Astrocyte (in vitro differentiated cells and primary cell): ENCODE measurements at regions not wholly inside any gene's neighbourhood (a gene's known extent, or its start where the extent isn't known, plus 50 kb on each side); places are given as distances from the start of the nearest gene placed in this dataset.

Source experiments
- DNase-seq: peaks from one replicate; pipeline ENCODE4 v3.0.0-alpha.2; 2010; ENCODE audit warnings: low read depth
- FAIRE-seq: peaks from 2 replicates; lab custom pipeline; 2011; peaks lifted over from hg19 to GRCh38; lab: Jason Lieb, UNC
- H2AFZ ChIP-seq: 2 replicates; pipeline ENCODE4 v1.6.0; 2012; ENCODE audit warnings: low read depth, low read length, inconsistent platforms
- H3K27ac ChIP-seq: 2 replicates; pipeline ENCODE4 v1.5.1; 2011; ENCODE audit warnings: low read depth, low read length, inconsistent platforms
- H3K27me3 ChIP-seq: 2 replicates; pipeline ENCODE4 v1.6.0; 2011; ENCODE audit warnings: low read length, inconsistent platforms; ENCODE audit not compliant: insufficient read depth
- H3K36me3 ChIP-seq: 2 replicates; pipeline ENCODE4 v1.5.1; 2011; ENCODE audit warnings: low read length, inconsistent platforms; ENCODE audit not compliant: insufficient read depth
- H3K4me1 ChIP-seq: 2 replicates; pipeline ENCODE4 v1.5.1; 2011; ENCODE audit warnings: low read length, inconsistent platforms; ENCODE audit not compliant: insufficient read depth
- H3K4me2 ChIP-seq: 2 replicates; pipeline ENCODE4 v1.6.0; 2012; ENCODE audit warnings: low read length, inconsistent platforms
- H3K4me3 ChIP-seq: 2 replicates; pipeline ENCODE4 v1.5.1; 2011; ENCODE audit warnings: low read depth, mild to moderate bottlenecking, low read length, inconsistent platforms; ENCODE audit not compliant: insufficient read depth
- H3K79me2 ChIP-seq: 2 replicates; pipeline ENCODE4 v1.6.0; 2012; ENCODE audit warnings: mild to moderate bottlenecking, low read length, inconsistent platforms; ENCODE audit not compliant: insufficient read depth
- H3K9ac ChIP-seq: 2 replicates; pipeline ENCODE4 v1.6.0; 2012; ENCODE audit warnings: mild to moderate bottlenecking, low read length, inconsistent platforms
- H3K9me3 ChIP-seq: 2 replicates; pipeline ENCODE4 v1.5.1; 2012; ENCODE audit warnings: low read depth, mild to moderate bottlenecking, low read length, inconsistent platforms; ENCODE audit not compliant: insufficient read depth
- H4K20me1 ChIP-seq: 2 replicates; pipeline ENCODE4 v1.6.0; 2012; ENCODE audit warnings: low read length, inconsistent platforms; ENCODE audit not compliant: insufficient read depth
- H3K27ac Mint-ChIP-seq: one replicate; pipeline ENCODE4 v1.8.0; 2021; ENCODE audit warnings: mild to moderate bottlenecking, mixed read lengths; ENCODE audit not compliant: unreplicated experiment
- H3K27me3 Mint-ChIP-seq: one replicate; pipeline ENCODE4 v1.8.0; 2021; ENCODE audit warnings: low read depth, mixed read lengths; ENCODE audit not compliant: unreplicated experiment
- H3K36me3 Mint-ChIP-seq: one replicate; pipeline ENCODE4 v1.8.0; 2021; ENCODE audit warnings: low read depth, mixed read lengths; ENCODE audit not compliant: unreplicated experiment
- H3K4me1 Mint-ChIP-seq: one replicate; pipeline ENCODE4 v1.8.0; 2021; ENCODE audit warnings: low read depth, mixed read lengths; ENCODE audit not compliant: unreplicated experiment
- H3K4me3 Mint-ChIP-seq: one replicate; pipeline ENCODE4 v1.8.0; 2021; ENCODE audit warnings: mild to moderate bottlenecking, moderate library complexity, mixed read lengths; ENCODE audit not compliant: unreplicated experiment
- H3K9me3 Mint-ChIP-seq: one replicate; pipeline ENCODE4 v1.8.0; 2021; ENCODE audit warnings: mild to moderate bottlenecking, mixed read lengths; ENCODE audit not compliant: unreplicated experiment
- EZH2 ChIP-seq: IDR thresholded peaks from 2 replicates; pipeline ENCODE4 v1.6.1; 2012; ENCODE audit warnings: mild to moderate bottlenecking, low read length, inconsistent platforms; ENCODE audit not compliant: insufficient read depth
- TF ChIP-seq, protein P1 (sequence below): IDR thresholded peaks from 2 replicates; pipeline ENCODE4 v1.5.1; 2011; ENCODE audit warnings: low read depth, mild to moderate bottlenecking, inconsistent platforms, low read length, moderate library complexity; ENCODE audit not compliant: insufficient read depth

DNA sequence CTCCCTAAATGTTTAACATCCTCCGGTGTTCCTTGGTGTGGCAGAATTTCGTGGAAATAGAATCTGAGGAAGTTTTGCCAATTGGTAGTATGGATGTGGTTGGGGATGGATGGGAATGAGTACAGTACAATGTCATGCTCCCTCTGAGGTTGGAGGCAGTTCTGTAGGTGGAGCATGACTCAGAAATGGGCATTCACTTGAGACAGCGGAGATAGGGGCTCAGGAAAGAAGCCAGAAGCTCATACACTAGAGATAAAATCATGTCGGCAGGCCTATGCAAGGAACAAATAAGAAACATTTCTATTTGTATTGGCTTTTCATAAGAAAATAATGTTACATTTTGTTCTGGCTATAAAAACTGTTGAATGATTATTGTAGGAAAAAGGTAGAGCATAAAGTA lies 196.0 kb downstream of the URB2 start:
- Mint-ChIP-seq H3K27me3 (peaks cover 3% of the 10 kb centered on the region), H3K9me3 (peaks cover 5% of the 10 kb centered on the region), H3K4me1 (peaks cover 4% of the 10 kb centered on the region), H3K4me3 (no peak overlapping the region), H3K36me3 (no peaks in the 10 kb centered on the region), H3K27ac (no peak overlapping the region)
- Histone ChIP-seq H2AFZ (no peak overlapping the region), H3K4me2 (no peak overlapping the region), H3K36me3 (no peaks in the 10 kb centered on the region), H3K4me1 (no peaks in the 10 kb centered on the region), H3K79me2 (no peaks in the 10 kb centered on the region), H3K4me3 (no peak overlapping the region), H3K9me3 (no peaks in the 10 kb centered on the region), H4K20me1 (no peaks in the 10 kb centered on the region), H3K27me3 (no peaks in the 10 kb centered on the region), H3K9ac (no peak overlapping the region), H3K27ac (no peak overlapping the region)
- no peak for FAIRE-seq
- DNase-seq: peak; percentile 40
- TF ChIP-seq, protein P1, sequence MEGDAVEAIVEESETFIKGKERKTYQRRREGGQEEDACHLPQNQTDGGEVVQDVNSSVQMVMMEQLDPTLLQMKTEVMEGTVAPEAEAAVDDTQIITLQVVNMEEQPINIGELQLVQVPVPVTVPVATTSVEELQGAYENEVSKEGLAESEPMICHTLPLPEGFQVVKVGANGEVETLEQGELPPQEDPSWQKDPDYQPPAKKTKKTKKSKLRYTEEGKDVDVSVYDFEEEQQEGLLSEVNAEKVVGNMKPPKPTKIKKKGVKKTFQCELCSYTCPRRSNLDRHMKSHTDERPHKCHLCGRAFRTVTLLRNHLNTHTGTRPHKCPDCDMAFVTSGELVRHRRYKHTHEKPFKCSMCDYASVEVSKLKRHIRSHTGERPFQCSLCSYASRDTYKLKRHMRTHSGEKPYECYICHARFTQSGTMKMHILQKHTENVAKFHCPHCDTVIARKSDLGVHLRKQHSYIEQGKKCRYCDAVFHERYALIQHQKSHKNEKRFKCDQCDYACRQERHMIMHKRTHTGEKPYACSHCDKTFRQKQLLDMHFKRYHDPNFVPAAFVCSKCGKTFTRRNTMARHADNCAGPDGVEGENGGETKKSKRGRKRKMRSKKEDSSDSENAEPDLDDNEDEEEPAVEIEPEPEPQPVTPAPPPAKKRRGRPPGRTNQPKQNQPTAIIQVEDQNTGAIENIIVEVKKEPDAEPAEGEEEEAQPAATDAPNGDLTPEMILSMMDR: no peak
- no peak for TF ChIP-seq EZH2

DNA sequence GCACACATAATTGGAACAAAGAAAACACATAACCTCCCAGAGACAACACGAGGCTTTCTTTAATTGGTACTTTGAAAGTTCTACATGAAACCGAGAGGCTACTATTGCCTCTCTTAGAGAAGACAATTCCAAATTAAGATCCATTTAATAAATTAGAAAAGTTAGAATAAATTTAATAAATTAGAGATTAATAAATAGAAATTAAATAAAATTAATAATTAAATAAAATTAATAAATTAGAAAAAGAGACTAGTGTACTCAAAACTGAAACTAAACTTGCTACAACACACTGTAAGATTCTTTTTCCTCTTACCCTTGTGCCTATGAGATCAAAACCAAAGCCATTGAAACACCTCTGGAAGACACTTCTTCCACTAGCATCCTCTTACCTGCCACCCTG lies 199.0 kb downstream of the URB2 start:
- Histone ChIP-seq H3K4me1 (no peaks in the 10 kb centered on the region), H3K36me3 (no peaks in the 10 kb centered on the region), H2AFZ (no peak overlapping the region), H3K27ac (no peak overlapping the region), H3K9me3 (no peaks in the 10 kb centered on the region), H3K79me2 (no peaks in the 10 kb centered on the region), H3K9ac (no peak overlapping the region), H4K20me1 (no peaks in the 10 kb centered on the region), H3K4me3 (no peak overlapping the region), H3K27me3 (no peaks in the 10 kb centered on the region), H3K4me2 (no peak overlapping the region)
- Mint-ChIP-seq H3K4me1 (peaks cover 2% of the 10 kb centered on the region), H3K27ac (no peak overlapping the region), H3K4me3 (no peak overlapping the region), H3K27me3 (peaks cover 7% of the 10 kb centered on the region), H3K36me3 (no peaks in the 10 kb centered on the region), H3K9me3 (peaks cover 7% of the 10 kb centered on the region)
- no peak for DNase-seq
- TF ChIP-seq EZH2: no peak
- TF ChIP-seq, protein P1: no peak
- no peak for FAIRE-seq

DNA sequence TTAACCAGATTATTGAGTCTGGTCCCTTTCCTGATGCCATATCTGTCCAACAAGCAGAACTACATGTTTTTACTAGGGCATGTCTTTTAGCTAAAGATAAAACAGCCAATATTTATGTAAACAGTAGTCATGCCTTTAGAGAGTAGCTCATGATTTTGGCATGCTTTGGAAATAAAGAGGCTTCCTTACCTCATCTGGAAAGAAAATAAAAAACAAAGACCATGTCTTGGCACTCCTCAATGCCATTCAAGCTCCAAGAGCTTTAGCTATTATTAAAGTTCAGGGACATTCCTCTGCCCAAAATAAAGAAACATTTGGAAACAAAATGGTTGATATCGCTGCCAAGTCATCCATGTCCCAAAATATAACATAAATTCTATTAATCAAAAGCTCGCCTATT lies 202.4 kb downstream of the URB2 start:
- TF ChIP-seq, protein P1: no peak
- no peak for TF ChIP-seq EZH2
- no peaks in the 10 kb centered on the region for H3K4me1 ChIP-seq
- H3K9me3 Mint-ChIP-seq: peaks cover 10% of the 10 kb centered on the region
- no peak overlapping the region for H3K27ac Mint-ChIP-seq
- no peak overlapping the region for H3K9ac ChIP-seq
- no peaks in the 10 kb centered on the region for H3K36me3 ChIP-seq
- no peaks in the 10 kb centered on the region for H4K20me1 ChIP-seq
- FAIRE-seq: no peak
- peaks cover 7% of the 10 kb centered on the region for H3K27me3 Mint-ChIP-seq
- H3K4me3 Mint-ChIP-seq: no peak overlapping the region
- no peaks in the 10 kb centered on the region for H3K9me3 ChIP-seq
- no peaks in the 10 kb centered on the region for H3K79me2 ChIP-seq
- no peak overlapping the region for H2AFZ ChIP-seq
- H3K27me3 ChIP-seq: no peaks in the 10 kb centered on the region
- no peak overlapping the region for H3K4me2 ChIP-seq
- H3K4me1 Mint-ChIP-seq: no peaks in the 10 kb centered on the region
- no peak overlapping the region for H3K4me3 ChIP-seq
- H3K27ac ChIP-seq: no peak overlapping the region
- no peaks in the 10 kb centered on the region for H3K36me3 Mint-ChIP-seq
- no peak for DNase-seq
